GM10266 (cell line): ENCODE measurements at regions not wholly inside any gene's neighbourhood (a gene's known extent, or its start where the extent isn't known, plus 50 kb on each side); places are given as distances from the start of the nearest gene placed in this dataset.
"Not testable (repeated sequence)": the region's sequence is repeated elsewhere in the genome, so short reads cannot be mapped to it uniquely, and the experiment has no call there.

Experiments used
- DNase-seq: peaks from one replicate; pipeline ENCODE4 v3.0.0; 2012; ENCODE audit errors: extremely low spot score
- TF ChIP-seq, protein P1 (sequence below): IDR thresholded peaks from 2 replicates; pipeline ENCODE4 v1.5.1; 2012; ENCODE audit warnings: mild to moderate bottlenecking, low read depth; ENCODE audit not compliant: control insufficient read depth, insufficient read depth; ENCODE audit errors: missing control alignments

DNA sequence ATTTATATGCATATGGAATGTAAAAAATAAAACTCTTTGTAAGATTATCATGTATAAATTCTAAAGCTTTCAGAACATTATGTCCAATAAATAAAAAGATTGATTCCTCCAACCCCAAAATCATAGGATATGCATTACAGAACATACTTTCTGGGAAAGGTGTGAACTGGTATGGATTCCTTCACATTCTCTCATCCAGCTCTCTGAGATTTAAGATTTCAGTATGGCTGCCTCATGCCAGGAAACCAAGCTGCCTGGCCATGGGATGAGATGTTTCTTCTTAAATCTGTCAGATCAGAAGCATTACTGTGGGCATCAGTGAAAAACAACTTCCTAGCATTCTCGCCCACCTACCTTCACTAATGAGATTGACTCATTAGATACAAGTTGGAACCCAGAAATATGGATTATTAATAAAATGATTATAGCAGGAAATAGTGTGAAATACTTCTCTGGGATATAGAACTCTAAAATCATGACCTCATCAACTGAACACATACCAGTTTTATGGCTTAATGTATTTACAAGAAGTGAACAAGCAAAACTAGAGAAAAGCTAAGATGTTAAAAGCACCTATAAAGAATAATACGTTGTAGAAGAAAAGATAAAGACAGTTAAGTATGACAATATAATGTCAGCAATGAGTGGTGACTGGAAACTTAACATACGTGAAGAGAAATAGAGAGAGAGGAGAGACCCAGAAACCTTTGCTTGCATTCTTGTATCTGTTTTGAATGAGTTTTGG, 171.6 kb upstream of the PHACTR1 start:
- TF ChIP-seq, protein P1, sequence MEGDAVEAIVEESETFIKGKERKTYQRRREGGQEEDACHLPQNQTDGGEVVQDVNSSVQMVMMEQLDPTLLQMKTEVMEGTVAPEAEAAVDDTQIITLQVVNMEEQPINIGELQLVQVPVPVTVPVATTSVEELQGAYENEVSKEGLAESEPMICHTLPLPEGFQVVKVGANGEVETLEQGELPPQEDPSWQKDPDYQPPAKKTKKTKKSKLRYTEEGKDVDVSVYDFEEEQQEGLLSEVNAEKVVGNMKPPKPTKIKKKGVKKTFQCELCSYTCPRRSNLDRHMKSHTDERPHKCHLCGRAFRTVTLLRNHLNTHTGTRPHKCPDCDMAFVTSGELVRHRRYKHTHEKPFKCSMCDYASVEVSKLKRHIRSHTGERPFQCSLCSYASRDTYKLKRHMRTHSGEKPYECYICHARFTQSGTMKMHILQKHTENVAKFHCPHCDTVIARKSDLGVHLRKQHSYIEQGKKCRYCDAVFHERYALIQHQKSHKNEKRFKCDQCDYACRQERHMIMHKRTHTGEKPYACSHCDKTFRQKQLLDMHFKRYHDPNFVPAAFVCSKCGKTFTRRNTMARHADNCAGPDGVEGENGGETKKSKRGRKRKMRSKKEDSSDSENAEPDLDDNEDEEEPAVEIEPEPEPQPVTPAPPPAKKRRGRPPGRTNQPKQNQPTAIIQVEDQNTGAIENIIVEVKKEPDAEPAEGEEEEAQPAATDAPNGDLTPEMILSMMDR: no peak
- no peak for DNase-seq

DNA sequence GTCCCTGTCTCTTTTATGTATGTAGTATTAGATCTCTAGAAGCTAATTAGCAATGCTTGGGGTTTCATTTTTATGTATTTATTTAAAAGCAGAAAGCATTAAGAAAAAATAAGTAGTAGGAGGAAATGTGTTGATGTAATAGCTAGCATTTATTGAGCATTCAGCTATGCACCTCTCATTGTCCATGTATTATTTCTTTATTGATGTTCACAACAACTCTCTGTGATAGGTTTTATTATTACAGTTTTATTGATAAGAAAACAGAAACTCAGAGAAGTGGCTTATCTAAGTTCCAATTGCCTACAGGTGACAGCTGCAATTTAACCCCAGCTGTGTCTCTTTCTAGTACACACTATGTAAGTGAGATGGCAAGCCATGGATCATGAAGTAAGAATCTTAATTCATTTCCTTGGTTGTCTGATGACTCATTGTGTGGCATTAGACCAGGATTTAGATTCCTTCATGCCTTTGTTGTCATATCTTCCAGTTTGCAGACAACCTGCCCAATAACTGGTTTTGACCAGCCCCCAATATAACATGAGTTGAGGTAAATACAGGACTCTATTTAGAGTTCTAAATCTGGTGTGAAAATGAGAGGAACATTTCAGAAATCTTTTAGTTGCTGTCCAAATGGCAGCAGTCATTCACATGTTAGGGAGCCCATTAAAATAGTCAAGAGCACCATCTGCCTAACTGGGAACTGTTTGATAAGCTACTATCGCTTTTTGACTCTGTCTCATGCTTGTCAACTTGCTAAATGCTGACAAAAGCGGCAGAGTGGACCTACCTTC, 170.8 kb upstream of the PHACTR1 start:
- TF ChIP-seq, protein P1: no peak
- DNase-seq: no peak

DNA sequence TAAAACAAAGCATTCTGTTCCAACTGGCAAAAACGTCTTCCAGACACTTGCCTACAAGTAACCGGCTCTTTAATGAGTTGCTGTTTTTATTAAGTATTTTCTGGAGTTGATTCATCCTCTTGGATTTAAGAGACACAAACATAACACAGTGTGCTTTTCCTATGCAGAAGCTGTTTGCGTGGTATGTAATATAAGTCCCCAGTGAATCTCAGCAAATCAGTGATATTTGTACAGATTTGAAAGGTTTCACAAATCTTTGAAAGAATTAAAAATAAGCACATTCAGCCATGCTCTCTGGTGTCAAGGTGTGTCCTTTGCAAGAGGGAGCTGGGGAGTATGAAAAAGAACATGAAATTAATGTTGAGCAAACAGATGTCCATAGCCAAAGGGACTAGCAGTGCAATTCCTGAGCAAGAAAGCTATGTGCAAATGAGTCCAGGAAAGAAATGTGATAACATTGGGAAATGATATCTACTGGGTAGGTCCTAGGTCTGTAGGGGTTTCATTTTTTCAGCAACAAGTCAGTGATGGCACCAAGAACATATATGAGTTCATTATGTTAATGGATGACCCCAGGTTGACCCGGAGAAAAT, 170.1 kb upstream of the PHACTR1 start:
- TF ChIP-seq, protein P1: no peak
- DNase-seq: no peak

DNA sequence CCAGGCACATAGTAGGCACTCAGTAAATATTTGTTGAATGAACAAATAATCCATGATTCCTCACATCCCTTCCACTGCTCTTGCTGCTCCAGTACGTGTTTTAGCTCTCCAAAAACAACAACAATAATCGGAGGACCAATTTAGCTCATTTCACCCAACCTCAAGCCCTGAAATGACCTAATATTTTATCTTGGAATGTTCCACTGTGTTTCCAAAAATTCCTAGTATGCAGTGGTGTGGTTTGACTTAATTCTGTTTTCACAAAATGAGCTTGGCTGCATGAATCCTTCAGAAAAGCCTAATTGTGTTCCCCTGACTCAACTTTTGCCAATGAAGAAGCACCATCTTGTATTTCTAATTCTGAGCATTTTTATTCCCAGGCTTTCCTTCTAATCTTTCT, 168.0 kb upstream of the PHACTR1 start:
- TF ChIP-seq, protein P1: no peak
- no peak for DNase-seq

DNA sequence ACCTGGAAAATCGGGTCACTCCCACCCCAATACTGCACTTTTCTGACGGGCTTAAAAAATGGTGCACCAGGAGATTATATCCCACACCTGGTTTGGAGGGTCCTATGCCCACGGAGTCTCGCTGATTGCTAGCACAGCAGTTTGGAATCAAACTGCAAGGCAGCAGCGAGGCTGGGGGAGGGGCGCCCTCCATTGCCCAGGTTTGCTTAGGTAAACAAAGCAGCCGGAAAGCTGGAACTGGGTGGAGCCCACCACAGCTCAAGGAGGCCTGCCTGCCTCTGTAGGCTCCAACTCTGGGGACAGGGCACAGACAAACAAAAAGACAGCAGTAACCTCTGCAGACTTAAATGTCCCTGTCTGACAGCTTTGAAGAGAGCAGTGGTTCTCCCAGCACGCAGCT, 167.1 kb upstream of the PHACTR1 start:
- DNase-seq: not testable (repeated sequence)

DNA sequence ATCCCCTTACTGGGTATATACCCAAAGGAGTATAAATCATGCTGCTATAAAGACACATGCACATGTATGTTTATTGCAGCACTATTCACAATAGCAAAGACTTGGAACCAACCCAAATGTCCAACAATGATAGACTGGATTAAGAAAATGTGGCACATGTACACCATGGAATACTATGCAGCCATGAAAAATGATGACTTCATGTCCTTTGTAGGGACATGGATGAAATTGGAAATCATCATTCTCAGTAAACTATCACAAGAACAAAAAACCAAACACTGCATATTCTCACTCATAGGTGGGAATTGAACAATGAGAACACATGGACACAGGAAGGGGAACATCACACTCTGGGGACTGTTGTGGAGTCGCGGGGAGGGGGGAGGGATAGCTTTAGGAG, 161.7 kb upstream of the PHACTR1 start:
- not testable (repeated sequence) for DNase-seq

DNA sequence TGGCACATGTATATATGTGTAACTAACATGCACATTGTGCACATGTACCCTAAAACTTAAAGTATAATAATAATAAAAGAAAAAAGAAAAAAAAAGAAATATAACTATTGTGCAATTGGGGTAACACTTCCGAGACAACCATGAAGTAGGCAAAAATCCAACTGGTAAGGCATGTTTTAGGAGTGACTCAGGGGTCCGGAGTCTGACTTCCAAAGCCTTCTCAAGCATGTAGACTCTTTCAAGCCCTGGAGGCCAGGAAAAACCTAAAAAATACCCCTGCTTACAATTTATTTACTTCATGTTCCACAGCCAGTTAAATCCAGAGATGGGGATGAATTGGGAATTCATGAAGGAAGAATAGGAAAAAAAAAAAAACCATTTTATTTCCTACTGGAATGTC, 161.3 kb upstream of the PHACTR1 start:
- TF ChIP-seq, protein P1: no peak
- DNase-seq: no peak

DNA sequence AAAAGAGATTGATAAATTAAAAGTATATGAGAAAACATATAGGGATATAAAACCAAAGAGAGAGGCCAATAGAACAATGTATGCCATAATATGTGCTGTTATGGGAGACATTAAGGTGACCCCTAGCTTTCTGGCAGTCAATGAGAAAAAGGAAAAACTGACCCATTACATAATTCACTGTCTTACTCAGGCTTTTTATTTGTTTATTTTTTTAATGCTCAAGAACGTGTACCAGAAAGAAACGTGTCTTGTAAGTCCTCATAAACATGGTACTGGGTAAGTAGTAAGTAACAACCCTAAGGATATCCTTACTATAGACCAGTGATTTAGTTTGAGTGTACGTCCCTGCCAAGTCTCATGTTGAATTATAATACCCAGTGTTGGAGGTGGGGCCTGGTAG, 160.8 kb upstream of the PHACTR1 start:
- DNase-seq: no peak
- TF ChIP-seq, protein P1: no peak
